Hematopoietic multipotent progenitor cell treated with erythropoietin and hydrocortisone succinate and interleukin-3 and kit ligand, for 6 days (in vitro differentiated cells): ENCODE measurements at regions not wholly inside any gene's neighbourhood (a gene's known extent, or its start where the extent isn't known, plus 50 kb on each side); places are given as distances from the start of the nearest gene placed in this dataset.
"Not testable (repeated sequence)": the region's sequence is repeated elsewhere in the genome, so short reads cannot be mapped to it uniquely, and the experiment has no call there.

ENCODE experiments used
- DNase-seq: peaks from one replicate; pipeline ENCODE4 v3.0.0-alpha.2; 2015

- peak; percentile 5 for DNase-seq
Measured at GRCh38 chrX:124720532-124720931, 374.2 kb downstream of the SH2D1A start.

GRCh38 chrX:124725502-124725901 is 379.1 kb downstream of the SH2D1A start:
- DNase-seq = no peak

GRCh38 chrX:124726292-124726691 is 379.9 kb downstream of the SH2D1A start:
- no peak for DNase-seq

DNA sequence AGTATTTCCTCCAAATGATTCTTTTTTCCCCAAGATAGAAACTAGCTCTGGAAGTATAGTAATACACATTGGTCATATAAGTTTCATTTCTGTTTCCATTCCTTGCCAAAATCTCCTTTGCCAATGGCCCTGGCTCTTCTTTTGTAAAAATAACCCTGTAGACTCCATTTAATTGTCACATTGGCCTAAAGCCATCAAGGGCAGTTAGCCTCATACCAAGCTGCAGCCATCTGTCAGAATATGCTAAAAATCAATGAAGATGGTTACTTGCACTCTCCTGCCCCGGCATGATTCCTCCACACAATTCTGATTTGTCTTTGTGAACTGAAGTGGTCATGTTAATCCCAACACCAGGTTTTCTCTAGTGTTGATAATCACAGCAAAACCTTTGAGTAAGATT is 380.5 kb downstream of the SH2D1A start:
- no peak for DNase-seq

DNA sequence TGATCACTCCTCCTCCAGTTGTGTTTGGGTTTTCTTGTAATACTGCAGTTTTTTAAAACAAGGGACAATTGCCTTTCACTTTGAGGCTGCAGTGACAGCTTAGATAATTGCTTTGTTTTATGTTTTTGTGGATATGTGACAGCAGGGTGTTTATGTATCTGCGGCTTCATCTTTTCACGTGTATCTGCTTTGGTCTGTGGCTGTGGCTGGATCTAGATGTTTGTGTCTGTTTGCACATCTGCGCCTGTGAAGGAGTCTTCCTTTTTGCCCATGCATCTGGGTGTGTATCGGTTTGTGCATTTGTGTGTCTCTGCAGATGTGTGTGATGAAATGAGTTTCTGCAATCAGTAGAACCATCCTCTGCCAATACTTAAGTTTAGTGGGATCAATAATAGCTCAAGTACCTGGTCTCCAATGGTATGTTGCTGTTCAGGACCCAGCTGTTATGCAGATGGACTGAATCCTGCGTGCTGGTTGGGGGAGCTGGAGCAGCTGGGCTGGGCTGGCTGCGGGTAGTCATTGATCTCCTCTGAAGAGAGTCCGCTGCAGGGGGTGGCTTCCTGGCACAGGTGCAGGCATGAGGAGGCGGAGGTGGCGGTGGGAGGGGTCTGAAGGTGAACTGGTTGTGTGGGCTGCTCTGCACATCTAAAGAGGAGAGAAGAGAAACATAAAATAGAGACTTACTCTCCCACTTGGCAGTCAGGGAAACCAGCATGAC is 390.3 kb downstream of the SH2D1A start:
- DNase-seq = no peak

DNA sequence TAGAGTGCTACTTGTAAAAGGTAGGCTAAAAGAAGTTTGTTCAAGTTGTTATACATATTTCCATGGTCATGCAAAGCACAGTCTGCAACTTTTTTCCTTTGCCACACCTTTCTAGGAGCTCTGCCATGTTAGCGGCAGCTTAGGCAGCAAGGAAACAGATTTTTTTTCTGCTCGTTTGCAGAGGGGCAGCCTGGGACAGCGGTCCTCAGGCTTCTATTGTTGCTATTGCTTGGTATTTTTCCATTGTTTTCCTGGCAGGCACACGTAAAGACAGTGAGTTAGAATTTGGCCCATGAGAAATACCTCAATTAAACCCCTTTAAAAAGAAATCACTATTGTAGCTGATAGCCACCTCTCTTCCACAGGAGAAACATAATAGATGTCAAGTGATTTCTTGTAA is 391.4 kb downstream of the SH2D1A start:
- no peak for DNase-seq

DNA sequence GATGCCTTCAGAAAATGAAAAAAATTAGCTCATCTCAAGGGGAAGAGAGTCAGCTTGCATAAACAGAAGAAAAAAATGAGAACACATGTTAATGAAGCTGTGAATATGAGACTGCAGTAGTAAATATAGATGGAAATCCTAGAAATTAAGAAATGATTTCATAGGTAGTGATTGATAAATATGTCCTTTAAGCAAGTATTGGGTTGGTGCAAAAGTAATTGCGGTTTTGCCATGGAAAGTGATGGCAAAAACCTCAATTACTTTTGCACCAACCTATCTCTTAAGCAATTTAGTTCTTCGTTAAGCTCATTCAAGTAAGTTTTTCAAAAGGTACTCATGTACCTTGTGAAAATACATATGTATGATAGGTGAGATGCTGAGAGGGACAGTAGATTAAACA is 400.9 kb downstream of the SH2D1A start:
- no peak for DNase-seq

- peak; percentile 71 for DNase-seq
Measured at GRCh38 chrX:124764354-124764753, 418.0 kb downstream of the SH2D1A start.

DNA sequence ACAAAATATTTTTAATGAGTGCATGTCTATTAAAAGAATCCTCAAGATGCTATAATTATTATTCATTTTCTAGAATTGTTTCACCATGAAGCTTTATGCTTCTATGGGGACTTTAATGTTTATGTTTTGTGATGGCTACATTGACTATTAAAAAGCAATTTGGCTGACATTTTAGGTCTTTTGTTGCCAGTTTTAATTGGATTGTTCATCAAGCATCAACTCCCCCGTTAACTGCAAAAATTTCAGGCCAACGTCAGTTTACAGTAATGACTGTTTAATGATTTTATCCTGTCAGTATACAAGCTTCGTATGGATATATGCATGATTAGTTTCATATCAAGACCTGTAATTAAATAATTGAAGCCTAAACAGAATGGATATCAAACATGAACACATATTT is 422.8 kb downstream of the SH2D1A start:
- no peak for DNase-seq

DNA sequence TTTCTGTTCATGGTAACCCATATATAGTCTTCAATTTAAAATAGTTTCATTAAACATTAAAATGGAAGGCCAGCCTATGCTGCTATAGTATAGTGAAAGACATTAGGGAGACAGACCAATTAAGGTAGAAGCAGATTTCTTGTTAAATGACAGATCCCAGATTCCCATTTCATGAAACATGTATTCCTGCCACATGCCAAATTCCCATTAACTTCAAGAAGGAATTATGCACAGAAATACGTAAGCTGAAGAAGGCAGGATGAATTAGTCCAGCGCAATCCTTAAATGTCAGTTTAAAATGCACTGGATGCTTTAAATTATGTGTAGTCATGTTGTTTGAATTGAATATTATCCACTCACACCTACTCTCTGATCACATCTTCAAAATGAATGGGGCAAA is 424.9 kb downstream of the SH2D1A start:
- no peak for DNase-seq

DNA sequence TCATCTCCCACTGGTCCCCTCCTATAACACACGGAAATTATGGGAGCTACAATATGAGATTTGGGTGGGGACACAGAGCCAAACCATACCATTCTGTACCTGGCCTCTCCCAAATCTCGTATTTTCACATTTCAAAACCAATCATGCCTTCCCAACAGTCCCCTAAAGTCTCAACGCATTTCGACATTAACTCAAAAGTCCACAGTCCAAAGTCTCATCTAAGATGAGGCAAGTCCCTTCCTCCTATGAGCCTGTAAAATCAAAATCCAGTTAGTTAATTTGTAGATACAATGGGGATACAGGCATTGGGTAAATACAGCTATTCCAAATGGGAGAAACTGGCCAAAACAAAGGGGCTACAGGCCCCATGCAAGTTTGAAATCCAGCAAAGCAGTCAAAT is 441.9 kb downstream of the SH2D1A start:
- not testable (repeated sequence) for DNase-seq

GRCh38 chrX:124789874-124790273 is 443.5 kb downstream of the SH2D1A start:
- not testable (repeated sequence) for DNase-seq

GRCh38 chrX:124791492-124792095 is 445.2 kb downstream of the SH2D1A start:
- no peak for DNase-seq

DNA sequence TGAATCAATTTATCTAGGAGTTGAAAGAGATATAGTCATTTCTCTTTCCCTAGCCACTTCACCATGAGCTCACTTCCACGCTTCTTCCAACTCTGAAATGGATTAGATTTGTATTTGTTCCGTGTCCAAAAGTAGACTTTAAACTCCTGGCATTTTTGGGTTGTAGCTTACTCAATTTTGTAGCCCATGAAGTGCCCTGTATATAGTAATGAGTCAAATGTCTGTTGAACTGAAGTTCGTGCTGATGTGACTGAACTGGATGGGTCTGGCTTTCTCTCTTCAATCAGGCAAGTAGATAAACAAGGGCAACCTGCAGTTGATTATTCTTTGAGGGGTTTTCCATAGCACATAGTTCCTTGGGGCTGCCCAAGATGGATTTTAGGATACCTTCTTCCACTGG is 450.6 kb downstream of the SH2D1A start:
- no peak for DNase-seq

DNA sequence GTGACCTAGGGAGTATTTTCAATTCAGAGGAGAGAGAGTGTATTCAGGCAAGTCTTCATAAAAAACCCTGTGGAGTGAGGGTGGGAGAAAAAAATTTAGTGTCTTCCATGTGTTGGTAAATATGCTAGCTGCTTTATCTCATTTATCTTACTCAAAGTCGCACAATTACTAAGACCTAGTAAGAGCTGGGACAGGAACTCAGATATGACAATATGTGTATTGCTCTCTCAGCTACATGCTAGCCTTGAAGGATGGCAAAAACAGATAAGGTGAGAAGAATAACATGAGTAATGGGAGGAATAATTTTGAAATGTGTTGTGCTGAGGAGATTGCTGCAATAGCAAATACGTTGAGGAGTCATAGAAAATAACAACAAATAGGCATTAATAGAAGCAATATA is 458.6 kb downstream of the SH2D1A start:
- no peak for DNase-seq

- DNase-seq = no peak
Measured at GRCh38 chrX:124805486-124805885, 459.1 kb downstream of the SH2D1A start.

- no peak for DNase-seq
Measured at GRCh38 chrX:124814106-124814505, 467.7 kb downstream of the SH2D1A start.

- no peak for DNase-seq
Measured at GRCh38 chrX:124818033-124818432, 471.7 kb downstream of the SH2D1A start.

GRCh38 chrX:124818764-124819163 is 472.4 kb downstream of the SH2D1A start:
- DNase-seq = no peak

DNA sequence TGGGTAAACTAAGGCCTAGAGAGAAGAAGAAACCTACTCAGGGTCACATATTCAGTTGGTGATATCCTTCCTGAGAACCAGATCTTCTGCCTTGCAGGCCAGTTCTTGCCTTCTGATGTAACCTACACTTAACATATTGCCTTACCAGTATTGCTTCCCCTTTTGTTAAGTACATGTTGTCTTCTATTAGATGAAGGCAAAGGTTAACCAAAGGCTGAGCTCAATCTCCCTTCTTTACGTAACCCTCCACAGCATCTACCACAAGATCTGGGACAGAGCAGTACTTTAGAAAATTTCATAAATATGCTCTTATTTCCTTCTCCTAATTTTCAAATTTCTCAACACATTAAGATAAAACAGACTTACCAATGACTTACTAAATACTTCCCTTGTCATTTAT is 474.4 kb downstream of the SH2D1A start:
- DNase-seq = peak; percentile 42

GRCh38 chrX:124827258-124827845 is 481.0 kb downstream of the SH2D1A start:
- DNase-seq = no peak

- peak; percentile 27 for DNase-seq
Measured at GRCh38 chrX:124829930-124830329, 483.6 kb downstream of the SH2D1A start.

DNA sequence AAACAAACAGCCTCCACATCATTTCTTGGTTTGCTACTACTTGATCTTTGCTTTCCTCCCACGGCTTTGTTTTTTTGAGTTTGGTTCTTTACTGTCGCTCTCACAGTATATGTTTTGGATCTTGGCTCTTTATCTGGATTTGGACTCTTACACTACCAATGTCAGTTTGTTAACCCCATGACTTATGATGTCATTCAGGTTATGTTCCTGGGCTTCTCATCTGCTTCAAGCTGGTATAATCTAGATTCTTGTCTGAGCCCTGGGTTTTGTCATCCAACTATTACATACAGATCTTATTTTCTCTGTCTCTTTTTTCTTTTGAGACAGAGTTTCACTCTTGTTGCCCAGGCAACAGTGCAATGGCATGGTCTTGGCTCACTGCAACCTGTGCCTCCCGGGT is 482.9 kb upstream of the TEX13C start:
- DNase-seq = no peak

GRCh38 chrX:124842205-124842604 is 477.5 kb upstream of the TEX13C start:
- no peak for DNase-seq

DNA sequence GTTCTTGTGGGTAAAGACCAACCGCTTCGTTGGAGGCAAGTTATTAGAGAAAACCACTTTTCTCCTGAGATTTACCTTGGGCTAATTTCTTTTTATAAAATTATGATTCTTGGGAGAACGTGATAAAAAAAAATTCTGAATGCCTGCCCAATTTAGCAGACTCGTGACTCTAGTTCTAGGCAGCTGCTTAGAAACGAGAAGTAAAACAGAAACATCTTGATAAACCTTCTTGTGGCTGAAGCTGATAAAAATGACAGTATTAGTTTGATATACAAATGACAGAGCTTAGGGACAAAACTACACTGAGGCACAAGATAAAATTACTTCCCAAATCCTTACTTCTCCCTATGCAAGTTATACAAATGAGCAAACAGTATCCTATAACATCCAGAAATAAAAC is 458.9 kb upstream of the TEX13C start:
- peak; percentile 74 for DNase-seq
